ENCODE measurements at regions not wholly inside any gene's neighbourhood (a gene's known extent, or its start where the extent isn't known, plus 50 kb on each side); places are given as distances from the start of the nearest gene placed in this dataset.

GRCh38 chr6:129967427-129967826 lies 51.0 kb upstream of the L3MBTL3 start:
- no peak overlapping the region for H3K27ac Mint-ChIP-seq
- no peak for ATAC-seq (ENCODE audit: low read depth)
- peaks cover 3% of the 10 kb centered on the region for H3K36me3 Mint-ChIP-seq

GRCh38 chr6:129966125-129966524 lies 52.3 kb upstream of the L3MBTL3 start:
- Mint-ChIP-seq H3K27ac (no peak overlapping the region), H3K36me3 (peaks cover 3% of the 10 kb centered on the region), H3K9me3 (peaks cover 3% of the 10 kb centered on the region), H3K27me3 (peaks cover 20% of the 10 kb centered on the region), H3K4me1 (no peaks in the 10 kb centered on the region), H3K4me3 (no peak overlapping the region)
- DNase-seq (ENCODE audit: low spot score in 2 of 2) (no peak), ATAC-seq (ENCODE audit: low read depth) (no peak)

More at GRCh38 chr6:129967427-129967826, 51.0 kb upstream of the L3MBTL3 start:
- no peak for DNase-seq (ENCODE audit: low spot score in 2 of 2)
- peaks cover 3% of the 10 kb centered on the region for H3K9me3 Mint-ChIP-seq
- H3K4me1 Mint-ChIP-seq, result no peaks in the 10 kb centered on the region
- peaks cover 21% of the 10 kb centered on the region for H3K27me3 Mint-ChIP-seq
- no peak overlapping the region for H3K4me3 Mint-ChIP-seq

- H3K9me3 Mint-ChIP-seq, result peaks cover 3% of the 10 kb centered on the region
- H3K4me1 Mint-ChIP-seq, result no peaks in the 10 kb centered on the region
Measured at GRCh38 chr6:129965096-129965495, 53.3 kb upstream of the L3MBTL3 start.

GRCh38 chr6:129959358-129959930 lies 58.9 kb upstream of the L3MBTL3 start:
- peaks cover 2% of the 10 kb centered on the region for H3K9me3 Mint-ChIP-seq
- ATAC-seq (ENCODE audit: low read depth) (no peak), DNase-seq (ENCODE audit: low spot score in 2 of 2) (no peak)
- H3K36me3 Mint-ChIP-seq, result peaks cover 3% of the 10 kb centered on the region
- H3K4me3 Mint-ChIP-seq, result no peak overlapping the region
- peaks cover 5% of the 10 kb centered on the region for H3K27me3 Mint-ChIP-seq
- no peaks in the 10 kb centered on the region for H3K4me1 Mint-ChIP-seq
- H3K27ac Mint-ChIP-seq, result no peak overlapping the region

More at GRCh38 chr6:129965096-129965495, 53.3 kb upstream of the L3MBTL3 start:
- peaks cover 3% of the 10 kb centered on the region for H3K36me3 Mint-ChIP-seq
- no peak for ATAC-seq (ENCODE audit: low read depth)
- peaks cover 13% of the 10 kb centered on the region for H3K27me3 Mint-ChIP-seq
- no peak for DNase-seq (ENCODE audit: low spot score in 2 of 2)
- no peak overlapping the region for H3K4me3 Mint-ChIP-seq
- no peak overlapping the region for H3K27ac Mint-ChIP-seq

GRCh38 chr6:129957941-129958898 lies 60.2 kb upstream of the L3MBTL3 start:
- Mint-ChIP-seq H3K27me3 (peaks cover under 1% of the 10 kb centered on the region), H3K4me3 (no peak overlapping the region), H3K4me1 (no peaks in the 10 kb centered on the region), H3K9me3 (no peaks in the 10 kb centered on the region), H3K36me3 (no peaks in the 10 kb centered on the region), H3K27ac (no peak overlapping the region)
- ATAC-seq (ENCODE audit: low read depth) (no peak), DNase-seq (ENCODE audit: low spot score in 2 of 2) (no peak)

- no peak for DNase-seq (ENCODE audit: low spot score in 2 of 2)
- no peak overlapping the region for H3K27ac Mint-ChIP-seq
- H3K4me1 Mint-ChIP-seq, result no peaks in the 10 kb centered on the region
- H3K9me3 Mint-ChIP-seq, result no peaks in the 10 kb centered on the region
- no peak for ATAC-seq (ENCODE audit: low read depth)
- H3K4me3 Mint-ChIP-seq, result no peak overlapping the region
- H3K36me3 Mint-ChIP-seq, result no peaks in the 10 kb centered on the region
- peaks cover 3% of the 10 kb centered on the region for H3K27me3 Mint-ChIP-seq
Measured at GRCh38 chr6:129955584-129955983, 62.8 kb upstream of the L3MBTL3 start.

- no peak for ATAC-seq (ENCODE audit: low read depth)
- Mint-ChIP-seq H3K27me3 (peaks cover 3% of the 10 kb centered on the region), H3K27ac (no peak overlapping the region), H3K4me1 (no peaks in the 10 kb centered on the region), H3K36me3 (no peaks in the 10 kb centered on the region), H3K9me3 (no peaks in the 10 kb centered on the region), H3K4me3 (no peak overlapping the region)
- no peak for DNase-seq (ENCODE audit: low spot score in 2 of 2)
Measured at GRCh38 chr6:129954749-129955431, 63.5 kb upstream of the L3MBTL3 start.

GRCh38 chr6:129947797-129948196 lies 70.6 kb upstream of the L3MBTL3 start:
- Mint-ChIP-seq H3K27ac (no peak overlapping the region), H3K27me3 (peaks cover 6% of the 10 kb centered on the region), H3K4me1 (no peaks in the 10 kb centered on the region), H3K36me3 (no peaks in the 10 kb centered on the region), H3K4me3 (no peak overlapping the region), H3K9me3 (no peaks in the 10 kb centered on the region)
- no peak for DNase-seq (ENCODE audit: low spot score in 2 of 2)
- ATAC-seq (ENCODE audit: low read depth), result no peak

- H3K4me1 Mint-ChIP-seq, result no peaks in the 10 kb centered on the region
- no peak overlapping the region for H3K27ac Mint-ChIP-seq
Measured at GRCh38 chr6:129946439-129947140, 71.8 kb upstream of the L3MBTL3 start.

GRCh38 chr6:129943637-129944271 lies 74.6 kb upstream of the L3MBTL3 start:
- no peak for ATAC-seq (ENCODE audit: low read depth)
- no peak for DNase-seq (ENCODE audit: low spot score in 2 of 2)
- H3K4me3 Mint-ChIP-seq, result no peak overlapping the region
- H3K4me1 Mint-ChIP-seq, result no peaks in the 10 kb centered on the region
- H3K9me3 Mint-ChIP-seq, result no peaks in the 10 kb centered on the region
- no peak overlapping the region for H3K27ac Mint-ChIP-seq
- peaks cover 12% of the 10 kb centered on the region for H3K27me3 Mint-ChIP-seq
- H3K36me3 Mint-ChIP-seq, result no peaks in the 10 kb centered on the region

More at GRCh38 chr6:129946439-129947140, 71.8 kb upstream of the L3MBTL3 start:
- H3K4me3 Mint-ChIP-seq, result no peak overlapping the region
- H3K27me3 Mint-ChIP-seq, result peaks cover 9% of the 10 kb centered on the region
- ATAC-seq (ENCODE audit: low read depth) (no peak), DNase-seq (ENCODE audit: low spot score in 2 of 2) (no peak)
- no peaks in the 10 kb centered on the region for H3K9me3 Mint-ChIP-seq
- no peaks in the 10 kb centered on the region for H3K36me3 Mint-ChIP-seq

GRCh38 chr6:129940454-129941195 lies 77.8 kb upstream of the L3MBTL3 start:
- Mint-ChIP-seq H3K36me3 (no peaks in the 10 kb centered on the region), H3K27me3 (peaks cover 16% of the 10 kb centered on the region), H3K4me3 (no peak overlapping the region), H3K9me3 (no peaks in the 10 kb centered on the region), H3K27ac (no peak overlapping the region), H3K4me1 (peaks cover 12% of the 10 kb centered on the region)
- DNase-seq (ENCODE audit: low spot score in 2 of 2) (no peak), ATAC-seq (ENCODE audit: low read depth) (no peak)

- DNase-seq (ENCODE audit: low spot score in 2 of 2) (no peak), ATAC-seq (ENCODE audit: low read depth) (no peak)
- Mint-ChIP-seq H3K27me3 (peaks cover 16% of the 10 kb centered on the region), H3K9me3 (no peaks in the 10 kb centered on the region), H3K4me1 (peaks cover 12% of the 10 kb centered on the region), H3K27ac (no peak overlapping the region), H3K36me3 (no peaks in the 10 kb centered on the region), H3K4me3 (no peak overlapping the region)
Measured at GRCh38 chr6:129938249-129939020, 77.3 kb upstream of the TMEM244 start.

Data from memory B cell (primary cell).